ENCODE measurements at regions not wholly inside any gene's neighbourhood (a gene's known extent, or its start where the extent isn't known, plus 50 kb on each side); places are given as distances from the start of the nearest gene placed in this dataset.
A peak's percentile ranks its signal among the peaks of the same experiment; 100 is the strongest.

GRCh38 chr16:51756447-51757123 lies 605.5 kb upstream of the SALL1 start:
- no peaks in the 10 kb centered on the region for H3K36me3 Mint-ChIP-seq (ENCODE audit: low read depth)
- no peaks in the 10 kb centered on the region for H3K27me3 Mint-ChIP-seq (ENCODE audit: low read depth, poor library complexity)
- H3K4me1 Mint-ChIP-seq, result peaks cover 95% of the 10 kb centered on the region
- H3K9me3 Mint-ChIP-seq, result no peaks in the 10 kb centered on the region
- H3K27ac Mint-ChIP-seq, result peak overlapping the region; percentile 62
- no peak for TF ChIP-seq CTCF (IDR thresholded peaks at IDR 0.05)
- peak overlapping the region; percentile 10 for H3K4me3 Mint-ChIP-seq
- DNase-seq, result no peak

GRCh38 chr16:51755577-51756355 lies 604.7 kb upstream of the SALL1 start:
- Mint-ChIP-seq H3K9me3 (no peaks in the 10 kb centered on the region), H3K27ac (peak overlapping the region; percentile 88), H3K4me3 (peak overlapping the region; percentile 10), H3K36me3 (ENCODE audit: low read depth) (no peaks in the 10 kb centered on the region), H3K27me3 (ENCODE audit: low read depth, poor library complexity) (no peaks in the 10 kb centered on the region), H3K4me1 (peaks cover 95% of the 10 kb centered on the region)
- no peak for TF ChIP-seq CTCF (IDR thresholded peaks at IDR 0.05)
- no peak for DNase-seq

GRCh38 chr16:51755039-51755501 lies 604.0 kb upstream of the SALL1 start:
- no peak for TF ChIP-seq CTCF (IDR thresholded peaks at IDR 0.05)
- Mint-ChIP-seq H3K4me1 (peaks cover 89% of the 10 kb centered on the region), H3K36me3 (ENCODE audit: low read depth) (no peaks in the 10 kb centered on the region), H3K27me3 (ENCODE audit: low read depth, poor library complexity) (no peaks in the 10 kb centered on the region), H3K27ac (peak overlapping the region; percentile 88), H3K4me3 (no peak overlapping the region), H3K9me3 (no peaks in the 10 kb centered on the region)
- no peak for DNase-seq

GRCh38 chr16:51753467-51754127 lies 602.5 kb upstream of the SALL1 start:
- H3K9me3 Mint-ChIP-seq, result no peaks in the 10 kb centered on the region
- DNase-seq, result no peak
- H3K27ac Mint-ChIP-seq, result peak overlapping the region; percentile 50
- TF ChIP-seq CTCF (IDR thresholded peaks at IDR 0.05), result no peak
- H3K4me3 Mint-ChIP-seq, result no peak overlapping the region
- peaks cover 2% of the 10 kb centered on the region for H3K36me3 Mint-ChIP-seq (ENCODE audit: low read depth)
- H3K4me1 Mint-ChIP-seq, result peaks cover 83% of the 10 kb centered on the region
- H3K27me3 Mint-ChIP-seq (ENCODE audit: low read depth, poor library complexity), result no peaks in the 10 kb centered on the region

- Mint-ChIP-seq H3K4me1 (peaks cover 82% of the 10 kb centered on the region), H3K36me3 (ENCODE audit: low read depth) (peaks cover 5% of the 10 kb centered on the region), H3K9me3 (no peaks in the 10 kb centered on the region), H3K27ac (no peak overlapping the region), H3K27me3 (ENCODE audit: low read depth, poor library complexity) (no peaks in the 10 kb centered on the region), H3K4me3 (no peak overlapping the region)
- no peak for DNase-seq
- TF ChIP-seq CTCF (IDR thresholded peaks at IDR 0.05), result no peak
Observed at GRCh38 chr16:51752438-51752995, 601.4 kb upstream of the SALL1 start.
